NCI-H82 (cell line): ENCODE measurements at regions not wholly inside any gene's neighbourhood (a gene's known extent, or its start where the extent isn't known, plus 50 kb on each side); places are given as distances from the start of the nearest gene placed in this dataset.

Experiments used
- DNase-seq: peaks from one replicate; lab custom pipeline; 2025; lab: John Stamatoyannopoulos, UW

GRCh38 chr11:71356904-71357303 lies 91.3 kb downstream of the DHCR7 start:
- DNase-seq, result no peak

GRCh38 chr11:71356280-71356876 lies 91.8 kb downstream of the DHCR7 start:
- no peak for DNase-seq

GRCh38 chr11:71355281-71355680 lies 92.9 kb downstream of the DHCR7 start:
- no peak for DNase-seq

DNA sequence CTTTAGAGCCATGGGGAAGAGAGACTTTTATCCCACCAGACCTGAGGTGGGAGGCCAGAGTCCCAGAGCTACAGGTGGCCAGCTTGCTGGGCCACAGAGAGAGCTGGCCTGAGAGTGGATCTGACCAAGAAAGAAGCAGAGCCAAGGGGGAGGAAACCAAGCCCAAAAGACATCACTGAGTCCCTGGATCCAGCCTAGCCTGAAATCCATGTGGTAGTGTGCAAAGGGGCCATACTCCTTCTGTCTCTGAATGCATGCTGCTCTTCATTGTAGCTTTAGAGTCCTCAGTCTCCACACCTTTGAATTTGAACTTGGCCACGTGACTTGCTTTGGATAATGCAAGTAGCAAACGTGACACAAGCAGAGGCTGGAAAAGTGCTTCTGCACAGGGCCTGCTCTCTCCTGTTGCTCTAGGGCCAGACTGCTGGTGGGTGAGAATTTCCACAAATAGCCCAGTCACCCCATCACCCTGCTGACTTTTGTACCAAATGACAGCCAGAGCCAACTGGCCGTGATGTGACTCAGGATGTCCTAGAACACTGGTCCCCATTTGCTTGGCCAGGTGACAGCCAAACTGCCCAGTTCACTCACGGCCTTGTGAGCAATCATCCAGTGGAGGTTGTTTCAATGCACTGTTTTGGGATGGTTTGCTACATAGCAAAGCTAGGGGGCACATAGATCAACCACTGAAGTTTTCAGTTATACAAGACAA lies 93.6 kb downstream of the DHCR7 start:
- DNase-seq, result no peak

GRCh38 chr11:71352748-71353147 lies 95.4 kb downstream of the DHCR7 start:
- no peak for DNase-seq

- no peak for DNase-seq
Measured at GRCh38 chr11:71352226-71352625, 96.0 kb downstream of the DHCR7 start.

GRCh38 chr11:71349627-71350026 lies 97.2 kb upstream of the SHANK2 start:
- no peak for DNase-seq

DNA sequence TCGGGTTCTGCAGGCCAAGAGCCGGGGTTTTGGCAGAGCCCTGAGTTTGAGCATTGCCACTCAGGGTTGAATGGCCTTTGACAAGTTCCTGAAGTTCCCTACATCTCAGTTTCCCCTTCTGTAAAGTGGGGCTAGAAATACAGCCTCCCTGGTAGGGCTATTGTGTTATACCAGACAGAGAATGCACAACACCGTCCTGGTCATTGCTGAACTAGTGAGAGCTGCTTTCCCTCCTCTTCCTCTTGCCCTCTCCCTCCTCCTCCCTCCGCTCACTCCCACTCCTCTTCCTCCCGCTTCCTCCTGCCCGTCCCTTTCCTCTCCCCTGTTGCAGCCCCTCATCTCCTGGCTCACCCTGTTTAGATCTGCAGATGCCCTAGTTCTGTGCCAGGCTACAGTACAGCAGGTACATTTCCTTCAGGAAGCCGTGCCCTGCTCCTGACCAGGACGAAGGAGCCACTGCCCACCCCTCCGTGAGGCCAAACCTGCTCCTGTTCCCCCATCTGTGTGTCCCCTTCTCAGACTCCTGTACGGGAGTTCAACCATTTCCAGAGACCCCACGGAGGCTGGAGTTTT lies 91.5 kb upstream of the SHANK2 start:
- DNase-seq, result no peak

GRCh38 chr11:71342951-71343827 lies 90.8 kb upstream of the SHANK2 start:
- peak; percentile 62 for DNase-seq

DNA sequence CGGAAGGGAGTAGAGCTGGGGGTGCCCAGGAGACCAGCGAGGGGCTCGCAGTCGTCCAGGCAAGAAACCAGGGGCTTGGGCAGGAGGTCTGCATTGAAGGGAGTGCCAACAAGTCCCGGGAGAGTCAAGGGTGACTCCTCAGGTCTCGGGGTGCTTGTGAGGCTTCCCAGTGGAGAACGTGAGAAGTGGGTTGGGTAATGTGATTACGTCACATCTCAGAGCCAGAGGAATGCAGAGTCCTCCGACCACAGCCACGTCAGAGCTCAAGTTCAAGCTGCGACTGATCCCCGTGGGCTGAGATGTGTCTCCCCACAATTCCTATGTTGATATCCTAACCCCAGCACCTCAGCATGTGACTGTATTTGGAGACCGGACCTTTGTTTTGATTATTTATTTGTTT lies 89.7 kb upstream of the SHANK2 start:
- no peak for DNase-seq

DNA sequence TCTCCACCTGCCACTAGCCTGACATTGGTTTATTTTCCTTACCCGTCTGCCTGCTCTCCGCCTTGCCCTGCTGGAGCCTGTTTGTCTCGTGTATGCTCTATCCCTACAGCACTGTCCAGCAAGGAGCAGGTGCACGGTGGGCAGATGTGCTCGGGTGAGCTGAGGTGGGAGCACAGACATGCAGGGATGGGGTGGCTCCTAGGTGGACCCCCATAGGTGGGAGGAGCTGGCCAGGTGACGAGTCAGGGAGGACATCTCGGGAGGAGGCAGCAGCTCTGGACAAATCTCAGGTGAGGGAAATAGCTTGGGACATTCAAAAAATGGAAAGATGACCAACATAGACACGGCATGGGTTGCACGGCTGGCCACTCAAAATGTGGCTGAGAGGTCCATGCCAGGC lies 89.2 kb upstream of the SHANK2 start:
- DNase-seq, result no peak

- DNase-seq, result no peak
Measured at GRCh38 chr11:71341173-71341572, 88.8 kb upstream of the SHANK2 start.

DNA sequence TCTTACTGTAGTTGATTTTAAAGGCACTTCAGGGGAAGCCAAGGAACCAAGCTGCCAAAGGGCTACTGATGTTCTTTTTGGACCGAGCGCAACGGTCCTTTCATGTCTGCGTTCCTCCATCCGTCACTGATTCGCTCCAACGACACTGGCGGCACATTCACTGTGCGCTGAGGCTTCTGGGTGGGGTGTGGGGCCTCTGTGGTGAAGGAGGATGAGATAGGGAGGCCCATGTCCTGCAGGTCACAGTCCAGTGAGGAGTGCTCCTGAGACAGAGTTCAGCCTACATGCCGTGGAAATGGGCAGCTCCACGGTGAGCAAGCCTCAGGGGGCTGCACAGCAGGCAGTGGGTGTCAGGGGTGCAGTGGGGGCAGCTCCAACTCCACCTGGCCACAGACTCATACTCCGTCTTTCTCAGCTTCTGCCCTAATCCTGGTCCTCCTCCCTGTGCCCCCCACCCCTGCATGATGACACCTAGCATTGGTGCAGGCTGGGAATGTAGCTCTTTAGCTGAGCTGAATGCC lies 87.8 kb upstream of the SHANK2 start:
- DNase-seq, result no peak

- DNase-seq, result no peak
Measured at GRCh38 chr11:71339396-71339881, 87.1 kb upstream of the SHANK2 start.

DNA sequence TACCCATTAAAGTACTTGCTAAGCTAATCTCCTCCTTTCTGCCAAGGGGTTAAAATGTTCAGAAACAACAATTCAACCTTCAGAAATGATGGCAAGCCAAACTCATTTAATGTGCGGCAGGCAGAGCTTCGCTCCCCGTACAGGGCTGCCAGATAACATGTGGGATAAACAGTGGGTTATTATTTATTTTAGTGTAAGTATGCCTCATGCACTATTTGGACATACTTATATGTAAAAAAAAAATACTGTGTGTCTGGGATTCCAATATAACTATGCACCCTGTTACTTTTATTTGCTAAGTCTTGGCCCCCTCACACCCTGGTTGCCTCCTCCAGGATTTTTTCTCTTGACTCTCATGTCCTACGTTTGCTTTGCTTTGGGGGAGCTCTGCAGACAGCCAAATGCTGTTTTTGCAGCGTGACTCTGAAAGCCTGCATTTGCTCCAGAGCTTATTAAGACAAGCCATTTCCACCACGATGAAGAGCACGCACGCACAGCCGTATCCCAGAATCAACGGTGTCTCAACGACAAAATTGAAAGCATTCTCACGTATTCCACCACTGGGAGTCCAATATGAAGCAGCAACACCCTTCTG lies 86.5 kb upstream of the SHANK2 start:
- DNase-seq, result no peak

GRCh38 chr11:71336996-71337754 lies 84.8 kb upstream of the SHANK2 start:
- no peak for DNase-seq

- DNase-seq, result peak; percentile 75
Measured at GRCh38 chr11:71336176-71336995, 84.0 kb upstream of the SHANK2 start.

GRCh38 chr11:71335371-71335770 lies 83.0 kb upstream of the SHANK2 start:
- no peak for DNase-seq

- no peak for DNase-seq
Measured at GRCh38 chr11:71334191-71334590, 81.8 kb upstream of the SHANK2 start.

- DNase-seq, result no peak
Measured at GRCh38 chr11:71333473-71333872, 81.1 kb upstream of the SHANK2 start.
